ENCODE measurements at regions not wholly inside any gene's neighbourhood (a gene's known extent, or its start where the extent isn't known, plus 50 kb on each side); places are given as distances from the start of the nearest gene placed in this dataset.

GRCh38 chr1:55428944-55429931 lies 214.1 kb upstream of the USP24 start (continued):
- TF ChIP-seq BATF2 (CRISPR knock-in tag; IDR thresholded peaks at IDR 0.05) (no peak), CCAR2 (optimal IDR thresholded peaks at IDR 0.05; ENCODE audit: low read depth, low read length) (no peak), ZNF282 (IDR thresholded peaks at IDR 0.05; ENCODE audit: partially characterized antibody) (no peak), IKZF4 (CRISPR knock-in tag; IDR thresholded peaks at IDR 0.05; ENCODE audit: borderline replicate concordance, low read depth, not compliant biosample characterization) (no peak), ZNF660 (CRISPR knock-in tag; IDR thresholded peaks at IDR 0.05; ENCODE audit: borderline replicate concordance, low read depth) (no peak), ZNF567 (CRISPR knock-in tag; IDR thresholded peaks at IDR 0.05; ENCODE audit: borderline replicate concordance) (no peak), ZNF337 (CRISPR knock-in tag; IDR thresholded peaks at IDR 0.05; ENCODE audit: borderline replicate concordance, low read depth) (no peak), FOXC1 (CRISPR knock-in tag; IDR thresholded peaks at IDR 0.05; ENCODE audit: borderline replicate concordance) (no peak), HOXA3 (CRISPR knock-in tag; IDR thresholded peaks at IDR 0.05) (peak; percentile 77), ZBTB8A (CRISPR knock-in tag; IDR thresholded peaks at IDR 0.05; ENCODE audit: borderline replicate concordance, low read depth) (no peak), NR2F2 (IDR thresholded peaks at IDR 0.05; ENCODE audit: borderline replicate concordance, low read depth) (peak; percentile 98), JUN (CRISPR knock-in tag; IDR thresholded peaks at IDR 0.05) (peak; percentile 100), SIX1 (CRISPR knock-in tag; IDR thresholded peaks at IDR 0.05; ENCODE audit: borderline replicate concordance) (peak; percentile 96; the same call in 1 of the 2 replicates), ZNF430 (CRISPR knock-in tag; IDR thresholded peaks at IDR 0.05) (no peak), AHDC1 (CRISPR knock-in tag; IDR thresholded peaks at IDR 0.05; ENCODE audit: borderline replicate concordance) (peak; percentile 97), RORA (CRISPR knock-in tag; IDR thresholded peaks at IDR 0.05) (no peak)
- TF ChIP-seq, protein P1, sequence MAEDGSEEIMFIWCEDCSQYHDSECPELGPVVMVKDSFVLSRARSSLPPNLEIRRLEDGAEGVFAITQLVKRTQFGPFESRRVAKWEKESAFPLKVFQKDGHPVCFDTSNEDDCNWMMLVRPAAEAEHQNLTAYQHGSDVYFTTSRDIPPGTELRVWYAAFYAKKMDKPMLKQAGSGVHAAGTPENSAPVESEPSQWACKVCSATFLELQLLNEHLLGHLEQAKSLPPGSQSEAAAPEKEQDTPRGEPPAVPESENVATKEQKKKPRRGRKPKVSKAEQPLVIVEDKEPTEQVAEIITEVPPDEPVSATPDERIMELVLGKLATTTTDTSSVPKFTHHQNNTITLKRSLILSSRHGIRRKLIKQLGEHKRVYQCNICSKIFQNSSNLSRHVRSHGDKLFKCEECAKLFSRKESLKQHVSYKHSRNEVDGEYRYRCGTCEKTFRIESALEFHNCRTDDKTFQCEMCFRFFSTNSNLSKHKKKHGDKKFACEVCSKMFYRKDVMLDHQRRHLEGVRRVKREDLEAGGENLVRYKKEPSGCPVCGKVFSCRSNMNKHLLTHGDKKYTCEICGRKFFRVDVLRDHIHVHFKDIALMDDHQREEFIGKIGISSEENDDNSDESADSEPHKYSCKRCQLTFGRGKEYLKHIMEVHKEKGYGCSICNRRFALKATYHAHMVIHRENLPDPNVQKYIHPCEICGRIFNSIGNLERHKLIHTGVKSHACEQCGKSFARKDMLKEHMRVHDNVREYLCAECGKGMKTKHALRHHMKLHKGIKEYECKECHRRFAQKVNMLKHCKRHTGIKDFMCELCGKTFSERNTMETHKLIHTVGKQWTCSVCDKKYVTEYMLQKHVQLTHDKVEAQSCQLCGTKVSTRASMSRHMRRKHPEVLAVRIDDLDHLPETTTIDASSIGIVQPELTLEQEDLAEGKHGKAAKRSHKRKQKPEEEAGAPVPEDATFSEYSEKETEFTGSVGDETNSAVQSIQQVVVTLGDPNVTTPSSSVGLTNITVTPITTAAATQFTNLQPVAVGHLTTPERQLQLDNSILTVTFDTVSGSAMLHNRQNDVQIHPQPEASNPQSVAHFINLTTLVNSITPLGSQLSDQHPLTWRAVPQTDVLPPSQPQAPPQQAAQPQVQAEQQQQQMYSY (CRISPR knock-in tag; IDR thresholded peaks at IDR 0.05): no peak
- TF ChIP-seq, protein P2, sequence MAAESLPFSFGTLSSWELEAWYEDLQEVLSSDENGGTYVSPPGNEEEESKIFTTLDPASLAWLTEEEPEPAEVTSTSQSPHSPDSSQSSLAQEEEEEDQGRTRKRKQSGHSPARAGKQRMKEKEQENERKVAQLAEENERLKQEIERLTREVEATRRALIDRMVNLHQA (CRISPR knock-in tag; IDR thresholded peaks at IDR 0.05): no peak
